ENCODE measurements at regions not wholly inside any gene's neighbourhood (a gene's known extent, or its start where the extent isn't known, plus 50 kb on each side); places are given as distances from the start of the nearest gene placed in this dataset.

DNA sequence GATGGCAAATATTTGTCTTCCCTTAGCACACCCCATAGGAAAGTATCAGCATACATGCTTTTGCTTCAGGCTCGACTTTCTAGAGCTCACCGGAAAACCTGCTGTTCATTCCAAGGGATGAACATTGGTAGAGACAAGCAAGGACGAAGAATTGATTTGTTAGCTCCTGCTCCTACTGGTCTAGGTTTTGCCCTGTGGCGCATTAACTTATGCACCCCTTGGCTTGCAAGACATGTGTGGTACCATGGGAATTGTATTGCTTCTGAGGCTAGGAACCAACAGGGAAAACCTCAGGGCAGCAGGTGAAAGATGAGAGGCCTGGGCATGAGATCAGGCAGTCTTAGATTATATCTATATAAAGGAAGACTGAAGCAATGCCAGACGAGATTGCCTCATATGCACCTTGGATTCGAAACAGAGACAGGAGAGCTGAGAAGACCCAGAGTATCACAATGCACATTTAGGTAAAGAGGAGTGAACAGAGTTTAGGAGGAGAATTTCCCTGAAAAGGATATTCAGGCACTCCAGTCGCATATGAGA, 771.2 kb upstream of the B3GALT2 start:
- in situ Hi-C loops (cut with HindIII; ENCODE audit: low pct_unique_long_range_greater_than_20kb, low sequenced_read_pairs), result no loop called here

GRCh38 chr1:193952778-193953374, 766.5 kb upstream of the B3GALT2 start:
- in situ Hi-C loops (cut with HindIII; ENCODE audit: low pct_unique_long_range_greater_than_20kb, low sequenced_read_pairs), result no loop called here

More for the DNA sequence above, 771.2 kb upstream of the B3GALT2 start:
- no peak for DNase-seq (ENCODE audit: low read depth, low spot score)

DNA sequence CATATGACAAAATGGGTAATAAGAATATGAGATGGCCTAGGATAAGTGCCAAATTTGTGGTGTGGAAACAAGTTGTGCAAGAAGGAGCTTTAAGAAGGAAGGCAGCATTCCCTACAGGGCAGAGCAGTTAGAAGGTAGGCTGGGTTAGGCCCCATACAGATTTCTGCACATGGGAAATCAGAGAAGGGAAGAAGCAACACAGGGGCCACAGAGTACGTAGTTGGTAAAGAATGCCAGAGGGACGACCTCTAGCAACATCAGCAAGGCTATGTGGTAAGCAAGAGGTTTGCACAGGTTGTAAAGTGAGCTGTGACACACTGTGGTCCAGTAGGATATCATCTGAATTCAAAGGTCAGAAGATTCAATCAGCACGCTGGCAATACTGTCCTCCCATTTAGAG, 765.6 kb upstream of the B3GALT2 start:
- in situ Hi-C loops (cut with HindIII; ENCODE audit: low pct_unique_long_range_greater_than_20kb, low sequenced_read_pairs), result no loop called here
- DNase-seq (ENCODE audit: low read depth, low spot score), result no peak

More at GRCh38 chr1:193952778-193953374, 766.5 kb upstream of the B3GALT2 start:
- no peak for DNase-seq (ENCODE audit: low read depth, low spot score)

GRCh38 chr1:193944454-193944853, 758.0 kb upstream of the B3GALT2 start:
- in situ Hi-C loops (cut with HindIII; ENCODE audit: low pct_unique_long_range_greater_than_20kb, low sequenced_read_pairs), result no loop called here
- DNase-seq (ENCODE audit: low read depth, low spot score), result peak; percentile 7

GRCh38 chr1:193940176-193940575, 753.8 kb upstream of the B3GALT2 start:
- DNase-seq (ENCODE audit: low read depth, low spot score), result no peak
- in situ Hi-C loops (cut with HindIII; ENCODE audit: low pct_unique_long_range_greater_than_20kb, low sequenced_read_pairs), result no loop called here

- no peak for DNase-seq (ENCODE audit: low read depth, low spot score)
- in situ Hi-C loops (cut with HindIII; ENCODE audit: low pct_unique_long_range_greater_than_20kb, low sequenced_read_pairs), result no loop called here
These were observed 753.2 kb upstream of the B3GALT2 start for GRCh38 chr1:193939585-193939984.

- in situ Hi-C loops (cut with HindIII; ENCODE audit: low pct_unique_long_range_greater_than_20kb, low sequenced_read_pairs), result no loop called here
- DNase-seq (ENCODE audit: low read depth, low spot score), result no peak
These were observed 750.9 kb upstream of the B3GALT2 start for GRCh38 chr1:193937308-193937707.

DNA sequence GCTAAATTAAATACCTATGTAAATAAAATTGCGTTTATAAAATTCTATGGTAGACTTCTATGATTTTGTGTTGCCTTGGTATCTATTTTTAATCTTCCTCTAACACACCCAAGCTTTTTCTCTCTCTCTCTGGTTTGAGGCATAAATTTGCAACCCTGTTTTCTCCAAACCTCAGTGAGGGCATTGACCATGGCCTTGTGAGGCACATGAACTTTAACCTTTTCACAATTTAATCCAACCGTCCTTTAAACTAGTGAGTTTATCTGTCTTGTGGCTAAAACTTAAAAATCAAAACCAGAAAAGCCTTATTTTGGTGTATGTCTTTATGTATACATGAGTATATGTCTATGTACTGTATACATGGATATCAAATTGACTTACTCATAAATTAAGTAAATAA, 746.6 kb upstream of the B3GALT2 start:
- in situ Hi-C loops (cut with HindIII; ENCODE audit: low pct_unique_long_range_greater_than_20kb, low sequenced_read_pairs), result no loop called here
- DNase-seq (ENCODE audit: low read depth, low spot score), result no peak

DNA sequence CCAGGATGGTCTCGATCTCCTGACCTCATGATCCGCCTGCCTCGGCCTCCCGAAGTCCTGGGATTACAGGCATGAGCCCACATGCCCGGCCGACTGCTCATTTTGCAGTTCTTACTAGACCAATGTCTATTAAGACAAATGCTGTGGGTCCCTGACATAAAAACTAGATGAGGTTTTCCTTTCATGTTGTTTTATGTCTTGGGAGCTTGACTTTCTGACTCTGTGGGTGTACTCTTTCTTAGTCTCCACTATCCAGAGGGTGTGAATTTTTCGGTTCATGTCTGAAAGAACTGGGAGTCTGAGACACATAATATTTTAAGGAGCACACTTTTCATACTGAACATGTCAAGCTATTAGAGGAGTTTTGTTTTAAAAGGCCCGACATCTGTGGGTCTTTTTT, 744.9 kb upstream of the B3GALT2 start:
- in situ Hi-C loops (cut with HindIII; ENCODE audit: low pct_unique_long_range_greater_than_20kb, low sequenced_read_pairs), result no loop called here
- DNase-seq (ENCODE audit: low read depth, low spot score), result no peak

DNA sequence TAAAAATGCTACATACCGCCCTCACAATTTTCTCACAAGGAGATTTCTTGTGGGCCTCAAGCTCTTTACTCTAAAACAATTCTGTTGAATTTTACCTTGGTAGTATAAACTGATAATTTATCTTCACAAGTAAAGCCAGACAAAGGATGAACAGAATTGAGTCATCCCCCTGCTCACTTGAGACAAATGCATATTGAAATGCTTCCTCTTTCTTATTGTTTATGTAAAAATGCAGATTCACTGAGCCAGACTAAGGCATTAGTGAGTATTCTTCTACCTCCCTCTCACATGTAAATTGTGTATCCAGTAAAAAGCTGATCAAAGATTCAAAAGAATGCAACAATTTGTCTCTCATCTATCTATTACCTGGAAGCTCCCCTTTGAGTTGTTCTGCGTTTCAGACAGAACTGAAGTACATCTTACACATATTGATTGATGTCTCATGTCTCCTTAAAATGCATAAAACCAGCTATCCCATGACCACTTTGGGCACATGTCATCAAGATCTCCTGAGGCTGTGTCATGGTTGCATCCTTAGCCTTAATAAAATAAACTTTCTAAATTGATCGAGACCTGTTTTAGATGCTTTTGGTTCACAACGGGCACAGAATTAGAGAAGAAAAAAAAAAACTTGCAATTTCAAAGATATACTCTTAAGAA, 743.1 kb upstream of the B3GALT2 start:
- in situ Hi-C loops (cut with HindIII; ENCODE audit: low pct_unique_long_range_greater_than_20kb, low sequenced_read_pairs), result no loop called here
- DNase-seq (ENCODE audit: low read depth, low spot score), result no peak

- DNase-seq (ENCODE audit: low read depth, low spot score), result no peak
- in situ Hi-C loops (cut with HindIII; ENCODE audit: low pct_unique_long_range_greater_than_20kb, low sequenced_read_pairs), result no loop called here
These were observed 741.1 kb upstream of the B3GALT2 start for GRCh38 chr1:193927550-193927949.

GRCh38 chr1:193926956-193927355, 740.5 kb upstream of the B3GALT2 start:
- no peak for DNase-seq (ENCODE audit: low read depth, low spot score)
- in situ Hi-C loops (cut with HindIII; ENCODE audit: low pct_unique_long_range_greater_than_20kb, low sequenced_read_pairs), result no loop called here

GRCh38 chr1:193919827-193920226, 733.4 kb upstream of the B3GALT2 start:
- DNase-seq (ENCODE audit: low read depth, low spot score), result no peak
- in situ Hi-C loops (cut with HindIII; ENCODE audit: low pct_unique_long_range_greater_than_20kb, low sequenced_read_pairs), result no loop called here

DNA sequence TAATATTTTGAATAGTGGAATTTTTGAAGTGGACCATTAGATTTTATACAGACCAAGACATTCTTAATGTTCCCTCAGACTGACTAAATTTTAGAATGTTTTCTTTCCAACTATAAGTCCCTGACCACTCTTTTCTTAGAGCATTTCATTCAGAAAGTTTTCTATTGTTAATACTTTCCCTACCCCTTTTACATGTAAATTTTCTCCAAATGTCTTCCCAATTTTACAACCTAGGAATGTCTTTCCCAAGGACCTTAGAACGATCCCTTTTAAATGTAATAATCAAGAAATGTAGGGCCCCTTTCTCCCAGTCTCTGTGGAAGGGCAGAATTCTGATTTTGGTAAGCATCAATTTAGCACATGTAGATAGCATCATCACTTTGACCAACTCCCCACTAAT, 730.0 kb upstream of the B3GALT2 start:
- no peak for DNase-seq (ENCODE audit: low read depth, low spot score)
- in situ Hi-C loops (cut with HindIII; ENCODE audit: low pct_unique_long_range_greater_than_20kb, low sequenced_read_pairs), result no loop called here

- in situ Hi-C loops (cut with HindIII; ENCODE audit: low pct_unique_long_range_greater_than_20kb, low sequenced_read_pairs), result no loop called here
These were observed 728.5 kb upstream of the B3GALT2 start for GRCh38 chr1:193914871-193915270.

GRCh38 chr1:193909406-193910082, 723.1 kb upstream of the B3GALT2 start:
- in situ Hi-C loops (cut with HindIII; ENCODE audit: low pct_unique_long_range_greater_than_20kb, low sequenced_read_pairs), result no loop called here
- no peak for DNase-seq (ENCODE audit: low read depth, low spot score)

More at GRCh38 chr1:193914871-193915270, 728.5 kb upstream of the B3GALT2 start:
- no peak for DNase-seq (ENCODE audit: low read depth, low spot score)

DNA sequence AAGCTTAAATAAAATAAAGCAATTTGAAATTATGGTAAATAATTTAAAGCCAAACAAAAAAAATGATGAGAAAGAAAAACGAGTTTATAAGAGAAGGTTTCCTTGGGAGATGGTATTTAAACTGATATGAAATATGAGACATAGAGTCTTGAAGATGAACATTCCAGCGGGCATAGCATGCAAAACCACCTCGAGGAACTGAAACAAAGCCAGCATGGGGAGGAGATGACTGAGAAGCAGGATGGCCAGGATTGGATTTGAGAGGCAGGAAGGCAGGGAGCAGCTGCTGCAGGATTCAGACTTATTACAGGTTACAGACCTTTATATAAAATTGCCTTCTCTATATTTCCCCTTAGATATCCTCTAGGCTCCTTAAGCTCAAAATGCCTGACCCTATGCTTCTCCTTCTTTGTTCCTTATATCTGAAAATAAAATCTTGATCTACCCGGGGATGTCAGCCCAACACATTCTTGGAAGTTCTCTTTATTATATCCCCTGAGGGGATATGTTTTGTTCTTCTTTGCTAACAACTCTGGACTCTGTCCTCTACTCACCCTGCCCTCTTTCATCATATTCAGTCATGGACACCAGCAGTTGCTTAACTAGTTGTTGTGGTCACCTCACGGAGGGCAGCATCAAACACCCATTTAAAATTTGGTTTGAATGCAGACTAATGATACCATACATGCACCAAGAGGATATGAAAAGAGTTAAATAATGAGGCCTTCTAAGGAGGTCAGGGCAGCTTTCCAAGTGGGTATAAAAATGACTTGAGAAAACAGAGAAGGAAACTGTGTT, 719.1 kb upstream of the B3GALT2 start:
- DNase-seq (ENCODE audit: low read depth, low spot score), result peak; percentile 30

DNA sequence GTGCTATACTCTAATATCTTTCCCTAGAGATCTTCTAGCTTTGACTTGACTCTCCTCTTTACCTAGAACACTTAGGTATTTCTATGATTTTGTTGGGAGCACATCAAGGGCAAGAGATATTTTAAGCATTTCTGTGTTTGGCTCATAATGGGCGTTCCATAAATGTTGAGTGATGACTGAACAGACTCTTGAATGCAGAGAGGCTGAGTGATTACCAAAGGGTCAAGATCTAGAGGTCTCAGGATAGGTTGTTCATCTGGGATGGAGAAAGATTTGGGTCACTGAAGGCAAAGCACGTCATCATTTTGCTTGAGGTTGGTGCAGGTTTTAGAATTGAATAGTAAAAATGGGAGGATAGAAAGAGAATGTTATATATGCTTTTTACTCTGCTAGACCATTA, 705.4 kb upstream of the B3GALT2 start:
- in situ Hi-C loops (cut with HindIII; ENCODE audit: low pct_unique_long_range_greater_than_20kb, low sequenced_read_pairs), result no loop called here
- no peak for DNase-seq (ENCODE audit: low read depth, low spot score)

More for the DNA sequence above, 719.1 kb upstream of the B3GALT2 start:
- in situ Hi-C loops (cut with HindIII; ENCODE audit: low pct_unique_long_range_greater_than_20kb, low sequenced_read_pairs), result no loop called here

Data from SK-MEL-5 (cell line).